Peyer's patch (tissue), 4 donors: ENCODE measurements at regions not wholly inside any gene's neighbourhood (a gene's known extent, or its start where the extent isn't known, plus 50 kb on each side); places are given as distances from the start of the nearest gene placed in this dataset.

Experiments
- POLR2A ChIP-seq, 2 donors: fragments of 450-650 bp; IDR thresholded peaks; one replicate each; pipeline ENCODE4 v1.5.1; 2017; ENCODE audit warnings: antibody characterized with exemption in 2 of 2, mild to moderate bottlenecking in 2 of 2, moderate library complexity in 2 of 2
- TF ChIP-seq, protein P1 (sequence below), 6 experiments: fragments of 450-650 bp in 4 of 6; fragments of 200-600 bp in 2 of 6; sonication (generic) in 1 of 6; IDR thresholded peaks; one replicate each; pipeline ENCODE4 v1.5.1; 2017 to 2019; ENCODE audit warnings: antibody characterized with exemption in 6 of 6, mild to moderate bottlenecking in 3 of 6, moderate library complexity in 1 of 6

GRCh38 chr12:71070416-71071128, 87.2 kb downstream of the TSPAN8 start:
- no peak for TF ChIP-seq POLR2A (IDR thresholded peaks at IDR 0.05)
- TF ChIP-seq, protein P1, sequence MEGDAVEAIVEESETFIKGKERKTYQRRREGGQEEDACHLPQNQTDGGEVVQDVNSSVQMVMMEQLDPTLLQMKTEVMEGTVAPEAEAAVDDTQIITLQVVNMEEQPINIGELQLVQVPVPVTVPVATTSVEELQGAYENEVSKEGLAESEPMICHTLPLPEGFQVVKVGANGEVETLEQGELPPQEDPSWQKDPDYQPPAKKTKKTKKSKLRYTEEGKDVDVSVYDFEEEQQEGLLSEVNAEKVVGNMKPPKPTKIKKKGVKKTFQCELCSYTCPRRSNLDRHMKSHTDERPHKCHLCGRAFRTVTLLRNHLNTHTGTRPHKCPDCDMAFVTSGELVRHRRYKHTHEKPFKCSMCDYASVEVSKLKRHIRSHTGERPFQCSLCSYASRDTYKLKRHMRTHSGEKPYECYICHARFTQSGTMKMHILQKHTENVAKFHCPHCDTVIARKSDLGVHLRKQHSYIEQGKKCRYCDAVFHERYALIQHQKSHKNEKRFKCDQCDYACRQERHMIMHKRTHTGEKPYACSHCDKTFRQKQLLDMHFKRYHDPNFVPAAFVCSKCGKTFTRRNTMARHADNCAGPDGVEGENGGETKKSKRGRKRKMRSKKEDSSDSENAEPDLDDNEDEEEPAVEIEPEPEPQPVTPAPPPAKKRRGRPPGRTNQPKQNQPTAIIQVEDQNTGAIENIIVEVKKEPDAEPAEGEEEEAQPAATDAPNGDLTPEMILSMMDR (IDR thresholded peaks at IDR 0.05) = no peak
